K562 (cell line): ENCODE measurements at regions not wholly inside any gene's neighbourhood (a gene's known extent, or its start where the extent isn't known, plus 50 kb on each side); places are given as distances from the start of the nearest gene placed in this dataset.

ENCODE experiments used
- ATAC-seq: fragments of 200-7000 bp; cut with Tn5 transposase; 3 replicates; pipeline ENCODE4 v1.9.1; 2020; ENCODE audit warnings: moderate library complexity
- BruUV-seq: library from RNA; stranded (reverse); fragments of 400-500 nt; replicated peaks from 2 replicates; lab custom pipeline; 2021; lab: Mats Ljungman, UMichigan
- CTCF ChIA-PET: fragments of 300-600 bp; formaldehyde crosslinking; extraction: SDS; loops from one replicate; lab custom pipeline; 2021; ENCODE audit warnings: low intra/inter-chr PET ratio; lab: Yijun Ruan, JAX
- POLR2A ChIA-PET: fragments of 300-600, 350-650 bp; sonication (Branson Sonifier 250); formaldehyde crosslinking; extraction: SDS; loops from one replicate; lab custom pipeline; 2021; ENCODE audit warnings: antibody characterized with exemption, inconsistent platforms; lab: Yijun Ruan, JAX
- DNase-seq, 4 experiments: peaks; one replicate each; pipeline versions ENCODE4 v3.0.0 to v3.0.0-alpha.2; 2011 to 2018; ENCODE audit warnings: low spot score in 3 of 4, mixed read lengths in 3 of 4; ENCODE audit errors: extremely low read depth in 1 of 4
- FAIRE-seq: peaks from 2 replicates; lab custom pipeline; 2011; peaks lifted over from hg19 to GRCh38; lab: Jason Lieb, UNC
- H2AFZ ChIP-seq: 2 replicates; pipeline ENCODE4 v1.6.0; 2011; ENCODE audit warnings: low read depth, low read length, control low read depth, inconsistent platforms
- H3K27ac ChIP-seq: fragments of 200-600 bp; 3 replicates; pipeline ENCODE4 v1.8.0; 2011; ENCODE audit warnings: low read depth, mild to moderate bottlenecking, control low read depth, inconsistent platforms, low read length, moderate library complexity, mixed read lengths; ENCODE audit errors: extremely low read depth
- H3K27me3 ChIP-seq, 2 experiments: fragments of 300-600 bp in 1 of 2; 2 replicates in 1 of 2; 3 replicates in 1 of 2; pipeline versions ENCODE4 v1.6.0 to v1.8.0; 2011; ENCODE audit warnings: inconsistent platforms in 2 of 2, low read length in 2 of 2, mild to moderate bottlenecking in 1 of 2, mixed read lengths in 1 of 2, moderate library complexity in 1 of 2; ENCODE audit not compliant: control insufficient read depth in 2 of 2, insufficient read depth in 2 of 2
- H3K36me3 ChIP-seq: fragments of 300-600 bp; 3 replicates; pipeline ENCODE4 v1.8.0; 2011; ENCODE audit warnings: mild to moderate bottlenecking, low read length, inconsistent platforms; ENCODE audit not compliant: control insufficient read depth, insufficient read depth
- H3K4me1 ChIP-seq, 2 experiments: fragments of 200-600 bp in 1 of 2; replicated peaks in 1 of 2; 2 replicates in 1 of 2; 3 replicates in 1 of 2; pipeline versions ENCODE4 v1.5.1 to v1.8.0; 2011; ENCODE audit warnings: inconsistent platforms in 2 of 2, low read length in 2 of 2, mild to moderate bottlenecking in 1 of 2, mixed read lengths in 1 of 2, moderate library complexity in 1 of 2; ENCODE audit not compliant: control insufficient read depth in 2 of 2, insufficient read depth in 2 of 2
- H3K4me2 ChIP-seq: 2 replicates; pipeline ENCODE4 v1.6.1; 2011; ENCODE audit warnings: low read length, control low read depth, inconsistent platforms, mixed read lengths; ENCODE audit not compliant: insufficient read depth
- H3K4me3 ChIP-seq: fragments of 200-600 bp; sonication (generic), shearing (Covaris generic); 2 replicates; pipeline ENCODE4 v1.5.1; 2016; ENCODE audit warnings: control low read depth, inconsistent platforms
- H3K79me2 ChIP-seq: fragments of 200-600 bp; 3 replicates; pipeline ENCODE4 v1.8.0; 2011; ENCODE audit warnings: low read length, inconsistent platforms; ENCODE audit not compliant: control insufficient read depth, insufficient read depth
- H3K9ac ChIP-seq, 2 experiments: 2 replicates each; pipeline versions ENCODE4 v1.6.0 to v1.6.1; 2011; ENCODE audit warnings: low read depth in 2 of 2, low read length in 2 of 2, control low read depth in 1 of 2, inconsistent platforms in 1 of 2, mild to moderate bottlenecking in 1 of 2, mixed read lengths in 1 of 2; ENCODE audit not compliant: insufficient read depth in 1 of 2
- H3K9me1 ChIP-seq: one replicate; pipeline ENCODE4 v1.6.0; 2011; ENCODE audit warnings: inconsistent platforms, mild to moderate bottlenecking, low read length, moderate library complexity; ENCODE audit not compliant: control insufficient read depth, insufficient read depth
- H3K9me3 ChIP-seq: replicated peaks from 2 replicates; pipeline ENCODE4 v1.5.1; 2011; ENCODE audit warnings: low read depth, low read length, inconsistent platforms; ENCODE audit not compliant: control insufficient read depth, insufficient read depth
- H4K20me1 ChIP-seq: replicated peaks from 2 replicates; pipeline ENCODE4 v1.6.1; 2011; ENCODE audit warnings: low read length, inconsistent platforms, mixed read lengths; ENCODE audit not compliant: control insufficient read depth, insufficient read depth
- ARID1B ChIP-seq: fragments of 450-650 bp; IDR thresholded peaks from 2 replicates; pipeline ENCODE4 v1.6.1; 2016; ENCODE audit warnings: antibody characterized with exemption, mild to moderate bottlenecking, inconsistent platforms
- ESRRB ChIP-seq: fragments of 250-450 bp; sonication (Bioruptor Pico); IDR thresholded peaks from 2 replicates; pipeline ENCODE4 v1.5.0; 2020; ENCODE audit warnings: mild to moderate bottlenecking, moderate library complexity, borderline replicate concordance
- IRF9 ChIP-seq: fragments of 450-650 bp; IDR thresholded peaks from 2 replicates; pipeline ENCODE4 v1.6.1; 2016; ENCODE audit warnings: missing biosample characterization, missing genetic modification characterization
- NCOA1 ChIP-seq: fragments of 450-650 bp; IDR thresholded peaks from 2 replicates; pipeline ENCODE4 v1.6.1; 2016; ENCODE audit warnings: low read depth
- NCOA2 ChIP-seq, 2 experiments: fragments of 450-650 bp; IDR thresholded peaks; 2 replicates each; pipeline ENCODE4 v1.6.1; 2018; ENCODE audit warnings: mild to moderate bottlenecking in 2 of 2, moderate library complexity in 1 of 2; ENCODE audit not compliant: partially characterized antibody in 2 of 2
- PRPF4 ChIP-seq: fragments of 200-400 bp; formaldehyde crosslinking; IDR thresholded peaks from one replicate; pipeline ENCODE4 v1.6.1; 2017; ENCODE audit warnings: low read length, low read depth, mild to moderate bottlenecking; ENCODE audit not compliant: insufficient read depth, poor library complexity, severe bottlenecking
- PURB ChIP-seq: sonication (generic); formaldehyde crosslinking; IDR thresholded peaks from 2 replicates; pipeline ENCODE4 v1.9.0; 2021; ENCODE audit warnings: low read depth, mild to moderate bottlenecking, missing genetic modification reagents
- RBFOX2 ChIP-seq: fragments of 200-400 bp; formaldehyde crosslinking; IDR thresholded peaks from 2 replicates; pipeline ENCODE4 v1.6.1; 2017; ENCODE audit warnings: low read depth, mild to moderate bottlenecking, low read length, moderate library complexity
- TAF9B ChIP-seq: fragments of 450-650 bp; IDR thresholded peaks from 2 replicates; pipeline ENCODE4 v1.6.1; 2018; ENCODE audit warnings: mild to moderate bottlenecking; ENCODE audit not compliant: partially characterized antibody
- TEAD2 ChIP-seq: fragments of 450-650 bp; IDR thresholded peaks from 2 replicates; pipeline ENCODE4 v1.6.1; 2016; ENCODE audit warnings: missing genetic modification characterization, control low read depth, missing compliant biosample characterization
- U2AF2 ChIP-seq: fragments of 200-400 bp; formaldehyde crosslinking; optimal IDR thresholded peaks from 2 replicates; pipeline ENCODE3; 2017; ENCODE audit warnings: low read depth, mild to moderate bottlenecking, low read length
- ZNF696 ChIP-seq: fragments of 250-450 bp; sonication (Bioruptor Pico); conservative IDR thresholded peaks from 2 replicates; pipeline ENCODE4 v1.4.0; 2020; ENCODE audit warnings: mild to moderate bottlenecking, moderate library complexity
- ZNF79 ChIP-seq: fragments of 250-450 bp; sonication (Bioruptor Pico); IDR thresholded peaks from 2 replicates; pipeline ENCODE4 v1.4.0; 2020; ENCODE audit warnings: low read depth, mild to moderate bottlenecking, moderate library complexity
- WGBS: fragments of 100-300 bp; shearing (Covaris generic); methylation state at CpG from one replicate; pipeline ENCODE4 v1.1.6; 2016; ENCODE audit warnings: low coverage, mixed read lengths; ENCODE audit not compliant: insufficient coverage; ENCODE audit errors: missing lambda C conversion rate; 5-methylcytosine and 5-hydroxymethylcytosine counted together
- in situ Hi-C: fragments of 300-500 bp; cut with MboI; formaldehyde crosslinking; loops from 4 replicates; pipeline ENCODE4 v1.15.0; 2018; ENCODE audit warnings: inconsistent platforms, mixed read lengths
- intact Hi-C: fragments of 100-400 bp; cut with micrococcal nuclease; formaldehyde crosslinking; loops from 2 replicates; pipeline ENCODE4 v1.14.2; 2022
- TF ChIP-seq, protein P1 (sequence below): fragments of 250-450 bp; sonication (Bioruptor Pico); IDR thresholded peaks from 2 replicates; pipeline ENCODE4 v1.8.0; 2022; ENCODE audit warnings: inconsistent platforms, mild to moderate bottlenecking, moderate library complexity, borderline replicate concordance

- ChIA-PET CTCF (no interaction called here), POLR2A (no interaction called here)
- in situ Hi-C loops: no loop called here
- Histone ChIP-seq H3K27ac (no peak overlapping the region), H3K36me3 (no peaks in the 10 kb centered on the region), H2AFZ (no peak overlapping the region), H3K79me2 (no peaks in the 10 kb centered on the region), H3K27me3 (no peaks in the 10 kb centered on the region), H4K20me1 (no peaks in the 10 kb centered on the region), H3K9me3 (peaks cover 2% of the 10 kb centered on the region; the same call in 1 of the 2 replicates), H3K4me1 (no peaks in the 10 kb centered on the region), H3K9ac (no peak overlapping the region), H3K4me2 (no peak overlapping the region), H3K4me3 (no peak overlapping the region), H3K9me1 (no peaks in the 10 kb centered on the region)
- BruUV-seq: no TSS peak
- DNase-seq (no peak), ATAC-seq (no peak), FAIRE-seq (no peak)
- intact Hi-C loops: no loop called here
- under 1% methylated on average over 16 of the region's 16 CpGs for WGBS
- no peak for TF ChIP-seq TEAD2 (tag)
- TF ChIP-seq NCOA1: no peak
- TF ChIP-seq, protein P1, sequence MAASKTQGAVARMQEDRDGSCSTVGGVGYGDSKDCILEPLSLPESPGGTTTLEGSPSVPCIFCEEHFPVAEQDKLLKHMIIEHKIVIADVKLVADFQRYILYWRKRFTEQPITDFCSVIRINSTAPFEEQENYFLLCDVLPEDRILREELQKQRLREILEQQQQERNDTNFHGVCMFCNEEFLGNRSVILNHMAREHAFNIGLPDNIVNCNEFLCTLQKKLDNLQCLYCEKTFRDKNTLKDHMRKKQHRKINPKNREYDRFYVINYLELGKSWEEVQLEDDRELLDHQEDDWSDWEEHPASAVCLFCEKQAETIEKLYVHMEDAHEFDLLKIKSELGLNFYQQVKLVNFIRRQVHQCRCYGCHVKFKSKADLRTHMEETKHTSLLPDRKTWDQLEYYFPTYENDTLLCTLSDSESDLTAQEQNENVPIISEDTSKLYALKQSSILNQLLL (CRISPR knock-in tag): no peak
- no peak for TF ChIP-seq NCOA2 (IDR thresholded peaks at IDR 0.05; ENCODE audit: partially characterized antibody in 2 of 2)
- no peak for TF ChIP-seq ZNF79 (CRISPR knock-in tag)
- no peak for TF ChIP-seq PURB (CRISPR knock-in tag)
- no peak for TF ChIP-seq PRPF4
- TF ChIP-seq ARID1B: no peak
- no peak for TF ChIP-seq TAF9B
- no peak for TF ChIP-seq ESRRB (CRISPR knock-in tag)
- TF ChIP-seq RBFOX2: no peak
- no peak for TF ChIP-seq U2AF2
- no peak for TF ChIP-seq IRF9 (tag)
- TF ChIP-seq ZNF696: no peak
Observed at GRCh38 chr12:87171356-87171755, 857.8 kb downstream of the C12orf50 start.
